GM21423 (cell line): ENCODE measurements at regions not wholly inside any gene's neighbourhood (a gene's known extent, or its start where the extent isn't known, plus 50 kb on each side); places are given as distances from the start of the nearest gene placed in this dataset.
"Not testable (repeated sequence)": the region's sequence is repeated elsewhere in the genome, so short reads cannot be mapped to it uniquely, and the experiment has no call there.

Experiments used
- ATAC-seq: cut with Tn5 transposase; IDR thresholded peaks from one replicate; pipeline ENCODE4 v1.9.1; 2021; ENCODE audit warnings: mild to moderate bottlenecking, moderate library complexity; ENCODE audit not compliant: unreplicated experiment

DNA sequence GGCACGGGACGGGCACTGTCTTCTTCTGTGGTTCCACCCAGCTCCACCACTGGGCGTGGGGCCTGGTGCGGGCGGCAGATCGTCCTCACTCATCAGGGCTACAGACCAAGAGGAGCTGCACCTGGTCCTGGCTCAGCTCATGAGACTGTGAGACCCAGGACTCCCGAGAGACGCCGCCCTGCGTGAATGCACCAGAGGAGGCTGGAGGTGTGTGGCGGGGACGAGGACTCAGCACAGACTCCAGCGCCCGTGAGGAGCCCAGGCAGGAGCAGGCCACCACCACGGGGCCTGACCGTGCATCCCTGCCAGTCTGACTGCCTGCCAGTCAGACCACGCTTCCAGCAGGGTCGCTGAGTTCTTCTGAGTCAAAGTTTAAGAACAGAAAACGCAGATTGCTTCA, 112.5 kb upstream of the SALL3 start:
- ATAC-seq = no peak

DNA sequence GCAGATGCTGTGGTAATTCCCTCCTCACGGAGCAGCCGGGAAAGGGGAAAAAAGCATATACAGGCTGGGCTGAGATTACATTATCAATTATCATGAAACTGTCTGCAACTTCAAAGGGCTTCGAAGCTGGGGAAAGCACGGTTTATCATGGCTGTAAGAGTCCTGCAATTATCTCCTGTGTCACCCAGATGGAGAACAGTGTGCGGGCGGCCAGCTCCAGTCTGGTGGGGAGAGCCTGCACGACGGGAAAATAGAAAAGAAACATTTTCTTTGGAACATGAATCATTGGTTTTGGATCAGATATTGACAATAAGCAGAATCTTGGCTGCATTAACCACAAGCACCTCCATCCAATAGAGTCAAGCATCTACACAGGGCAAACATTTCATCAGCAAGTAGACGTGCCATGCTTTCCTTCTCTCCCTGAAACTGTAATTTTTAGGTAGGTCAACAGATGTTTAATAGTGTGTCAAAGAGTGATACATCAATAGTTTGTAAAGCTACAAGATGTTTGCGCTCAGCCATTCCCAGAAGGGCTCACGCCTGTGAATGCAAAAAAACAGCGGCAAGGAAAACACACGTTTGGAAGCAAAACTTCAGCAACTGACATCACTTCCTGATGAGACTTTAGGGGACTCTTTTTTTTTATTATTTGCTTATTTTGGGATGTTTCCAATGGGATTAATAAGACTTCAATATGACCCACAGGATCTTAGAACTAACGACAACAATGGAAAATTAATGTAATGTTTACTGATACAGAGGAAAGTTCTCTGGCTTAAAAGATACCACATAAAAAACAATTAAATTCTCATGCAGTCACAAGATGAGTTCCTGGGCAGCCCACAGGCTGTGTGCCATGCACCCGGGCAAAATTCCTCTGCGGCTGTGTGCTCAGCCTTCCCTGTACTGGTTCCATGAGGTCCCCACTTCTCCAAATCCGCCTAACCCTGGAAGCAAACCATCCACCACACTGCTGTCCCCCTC, 111.0 kb upstream of the SALL3 start:
- no peak for ATAC-seq

GRCh38 chr18:78871618-78872017, 108.0 kb upstream of the SALL3 start:
- no peak for ATAC-seq

DNA sequence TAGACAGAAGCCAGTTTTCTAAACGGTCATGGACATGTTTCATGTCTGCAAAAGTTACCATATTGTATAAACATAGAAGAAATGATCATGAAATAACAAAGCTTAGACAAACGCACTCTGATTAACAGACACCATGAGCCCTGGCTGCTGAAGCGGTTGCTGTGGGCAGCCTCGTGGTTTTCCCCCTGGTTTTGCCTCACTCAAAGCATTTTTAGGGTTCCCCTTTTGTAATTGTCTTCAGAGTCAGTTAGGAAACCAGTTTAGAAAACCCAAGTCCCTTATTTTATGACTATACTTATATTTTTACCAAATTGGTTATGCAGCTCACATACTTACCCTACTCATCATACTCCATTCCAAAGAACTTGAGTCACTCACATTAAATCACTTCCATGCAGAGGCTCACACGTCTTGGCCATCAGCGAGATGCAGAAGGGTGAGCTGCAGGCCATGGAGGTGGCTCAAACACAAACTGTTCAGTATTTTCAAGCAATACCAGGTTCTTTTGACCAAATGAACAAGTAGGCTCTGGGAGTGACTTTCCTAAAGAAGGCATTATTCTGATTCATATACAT, 105.6 kb upstream of the SALL3 start:
- ATAC-seq = no peak

GRCh38 chr18:78875016-78875777, 104.4 kb upstream of the SALL3 start:
- ATAC-seq = no peak

GRCh38 chr18:78875778-78876650, 103.6 kb upstream of the SALL3 start:
- no peak for ATAC-seq

GRCh38 chr18:78876868-78877267, 102.8 kb upstream of the SALL3 start:
- no peak for ATAC-seq

DNA sequence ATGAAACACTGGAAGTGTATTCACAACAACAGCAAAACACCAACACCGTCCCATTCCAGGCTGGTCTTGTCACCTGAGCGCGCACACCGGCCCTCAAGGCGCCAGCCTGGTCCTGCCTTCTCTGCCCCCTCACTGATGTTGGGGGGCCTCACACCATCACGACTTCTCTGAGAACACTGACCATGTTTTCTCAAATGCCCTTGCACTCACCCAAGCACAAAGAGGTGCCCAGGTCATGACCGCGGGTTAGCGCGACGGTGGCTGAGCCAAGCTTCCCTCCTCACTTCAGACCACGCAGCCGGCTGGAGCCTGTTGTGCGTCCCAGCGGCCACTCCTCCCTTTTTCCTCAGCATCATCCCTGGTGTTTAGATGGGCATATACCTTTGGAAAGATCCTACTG, 101.3 kb upstream of the SALL3 start:
- no peak for ATAC-seq

DNA sequence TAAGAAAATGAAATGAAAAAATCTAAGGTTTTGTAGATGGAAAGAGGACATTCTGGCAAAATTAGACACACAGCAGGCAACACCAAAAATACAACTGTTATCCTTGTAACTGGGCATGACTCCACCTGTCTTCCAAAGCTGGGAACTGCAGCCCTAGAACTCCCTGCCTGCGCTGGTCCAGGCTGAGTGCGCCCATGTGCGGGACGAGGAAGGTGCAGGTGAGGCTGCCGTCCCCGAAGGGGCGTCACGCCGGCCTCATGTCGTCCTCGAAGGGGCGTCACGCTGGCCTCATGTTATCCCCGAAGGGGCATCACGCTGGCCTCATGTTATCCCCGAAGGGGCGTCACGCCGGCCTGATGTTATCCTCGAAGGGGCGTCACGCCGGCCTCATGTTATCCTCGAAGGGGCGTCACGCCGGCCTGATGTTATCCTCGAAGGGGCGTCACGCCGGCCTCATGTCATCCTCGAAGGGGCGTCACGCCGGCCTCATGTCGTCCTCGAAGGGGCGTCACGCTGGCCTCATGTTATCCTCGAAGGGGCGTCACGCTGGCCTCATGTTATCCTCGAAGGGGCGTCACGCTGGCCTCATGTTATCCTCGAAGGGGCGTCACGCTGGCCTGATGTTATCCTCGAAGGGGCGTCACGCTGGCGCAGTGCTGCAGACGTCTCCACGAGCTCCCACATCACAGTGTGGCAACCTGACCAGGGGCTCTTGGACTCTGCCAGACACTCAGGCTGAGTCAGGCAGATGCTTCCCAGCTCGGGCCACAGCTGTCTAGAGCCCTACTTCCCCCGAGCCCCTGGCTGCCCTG, 100.3 kb upstream of the SALL3 start:
- not testable (repeated sequence) for ATAC-seq

DNA sequence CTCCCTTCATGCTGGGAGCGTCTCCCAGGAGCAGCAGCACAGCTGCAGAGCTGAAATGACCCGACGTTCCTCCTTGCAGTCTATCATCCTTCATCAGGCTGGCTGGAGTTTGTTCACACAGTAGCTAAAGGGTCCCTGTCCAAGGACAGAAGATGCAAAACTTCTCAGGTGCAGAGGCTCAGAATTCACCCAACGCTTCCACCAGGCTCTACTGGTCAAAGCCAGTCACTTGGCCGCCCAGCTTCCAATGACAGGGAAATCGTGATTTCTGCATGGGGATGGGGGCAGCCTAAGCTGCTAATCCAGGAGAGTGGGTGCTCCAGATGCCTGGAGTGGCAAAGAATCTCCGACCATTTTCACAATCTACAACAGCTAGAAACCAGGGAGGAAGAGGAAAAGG, 97.0 kb upstream of the SALL3 start:
- no peak for ATAC-seq

DNA sequence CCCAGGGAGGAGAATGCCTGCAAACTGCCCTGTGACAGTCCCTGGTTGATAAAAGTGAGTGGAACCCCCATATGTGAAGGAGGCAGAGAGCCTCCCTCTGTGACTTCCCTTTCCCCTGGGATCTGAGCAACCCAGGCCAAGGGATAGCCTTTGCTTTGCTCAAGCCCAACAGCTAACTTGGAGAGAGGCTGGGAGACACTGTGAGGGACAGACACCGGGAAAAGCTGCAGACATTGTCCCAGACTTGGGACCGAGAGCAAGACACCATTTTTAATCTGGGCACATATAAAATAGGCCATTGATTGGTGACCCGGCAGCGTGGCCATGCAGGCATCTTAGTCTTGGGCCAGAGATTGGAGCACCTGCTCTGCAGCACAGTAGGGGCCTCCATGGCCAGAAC, 96.1 kb upstream of the SALL3 start:
- no peak for ATAC-seq

DNA sequence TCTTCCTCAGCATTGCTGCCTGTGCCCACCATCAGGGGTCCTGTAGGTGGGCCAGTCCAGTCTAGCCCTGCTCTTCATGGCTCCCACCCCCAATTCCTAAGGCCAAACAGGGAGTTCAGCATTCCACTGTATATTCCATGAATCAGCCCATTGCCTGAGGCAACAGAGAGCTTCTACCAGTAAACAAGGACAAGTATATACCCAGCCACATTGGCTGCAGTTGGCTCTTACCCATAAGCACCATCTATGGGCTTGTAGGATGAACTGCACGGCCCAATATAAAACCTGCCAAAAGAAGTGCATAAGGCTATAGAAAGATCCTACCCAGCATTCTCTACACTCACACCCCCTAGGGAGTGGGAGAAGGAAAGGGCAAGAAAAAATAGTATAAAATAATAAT, 95.1 kb upstream of the SALL3 start:
- ATAC-seq = no peak

DNA sequence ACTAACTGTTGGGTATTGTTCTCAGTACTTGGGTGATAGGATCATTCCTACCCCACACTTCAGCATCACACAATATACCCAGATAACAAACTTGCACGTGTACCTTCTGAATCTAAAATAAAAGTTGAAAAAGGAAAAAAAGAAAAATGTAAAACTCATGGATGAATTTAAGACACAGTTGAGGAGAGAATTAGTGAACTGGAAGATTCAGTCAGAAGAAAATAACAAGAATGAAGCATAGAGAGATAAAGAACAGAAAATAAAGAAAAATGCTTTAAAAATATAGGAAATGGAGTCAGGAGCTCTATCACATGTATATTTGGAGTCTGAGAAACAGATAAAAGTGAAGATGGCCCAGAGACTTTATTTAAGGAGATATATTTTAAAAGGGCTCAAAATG, 90.4 kb upstream of the SALL3 start:
- ATAC-seq = no peak

DNA sequence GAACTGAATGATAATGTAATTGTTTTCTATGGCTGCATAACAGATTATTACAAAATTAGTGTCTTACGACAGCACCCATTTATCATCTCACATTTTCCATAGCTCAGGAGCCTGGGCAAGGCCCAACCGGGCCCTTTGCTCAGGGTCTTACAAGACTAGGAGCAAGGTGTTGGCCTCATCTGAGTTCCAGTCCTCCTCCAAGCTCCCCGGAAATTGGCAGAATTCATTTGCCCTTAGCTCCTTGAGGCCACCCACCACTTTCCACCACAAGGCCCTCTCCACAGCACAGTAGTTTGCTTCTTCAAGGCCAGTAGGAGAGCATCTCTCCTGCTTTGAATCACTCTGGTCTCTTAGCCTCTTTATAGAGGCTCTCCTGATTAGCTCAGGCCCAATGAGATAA, 89.2 kb upstream of the SALL3 start:
- no peak for ATAC-seq

- ATAC-seq = no peak
Measured at GRCh38 chr18:78891185-78891762, 88.3 kb upstream of the SALL3 start.

- no peak for ATAC-seq
Measured at GRCh38 chr18:78892177-78892576, 87.4 kb upstream of the SALL3 start.

- ATAC-seq = no peak
Measured at GRCh38 chr18:78892721-78893120, 86.9 kb upstream of the SALL3 start.

DNA sequence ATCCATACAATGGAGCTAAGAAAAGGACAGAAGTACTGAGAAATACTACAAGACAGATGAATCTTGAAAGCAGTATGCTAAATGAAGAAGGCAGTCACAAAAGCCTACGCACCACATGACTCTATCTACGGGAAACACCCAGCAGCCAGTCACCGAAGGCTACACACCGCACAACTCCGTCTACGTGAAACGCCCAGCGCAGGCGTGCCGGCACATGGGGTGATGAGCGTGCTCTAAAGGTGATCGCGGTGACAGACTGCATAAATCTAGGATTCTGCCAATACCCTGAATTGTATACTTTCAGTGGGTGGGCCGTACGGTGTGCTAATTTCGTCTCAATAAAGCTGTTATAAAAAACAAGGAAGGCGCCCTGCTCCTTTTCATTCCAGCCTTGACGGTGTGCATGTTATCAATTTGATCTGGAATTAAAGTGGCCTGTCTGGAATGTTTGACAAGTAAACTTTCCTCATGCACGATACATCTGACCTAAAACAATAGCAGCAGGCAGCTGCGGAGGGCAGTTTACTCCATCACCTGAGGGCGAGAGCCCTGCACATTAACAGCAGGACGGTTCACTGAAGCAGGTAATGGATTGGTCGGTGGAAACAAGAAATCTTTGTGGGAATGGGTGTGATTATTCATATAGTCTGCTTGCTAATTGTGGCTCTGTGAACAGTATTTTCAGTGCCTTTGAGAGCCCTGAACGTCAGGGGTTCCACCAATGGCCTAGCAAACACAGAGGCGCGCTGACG, 86.2 kb upstream of the SALL3 start:
- ATAC-seq = no peak

GRCh38 chr18:78894033-78894305, 85.6 kb upstream of the SALL3 start:
- ATAC-seq = no peak
